Cardiac muscle cell (in vitro differentiated cells and primary cell): ENCODE measurements at regions not wholly inside any gene's neighbourhood (a gene's known extent, or its start where the extent isn't known, plus 50 kb on each side); places are given as distances from the start of the nearest gene placed in this dataset.

Experiments used
- DNase-seq, 2 donors: peaks; one replicate each; pipeline versions ENCODE4 v3.0.0 to v3.0.0-alpha.2; 2010 to 2017; ENCODE audit warnings: low read depth in 1 of 2, low spot score in 1 of 2
- H3K27ac ChIP-seq: fragments of 200-600 bp; sonication (generic); 2 replicates; pipeline ENCODE4 v1.5.1; 2016
- H3K27me3 ChIP-seq: fragments of 200-600 bp; sonication (generic); 2 replicates; pipeline ENCODE4 v1.6.0; 2016; ENCODE audit warnings: control low read depth
- H3K36me3 ChIP-seq: fragments of 200-600 bp; sonication (generic); 2 replicates; pipeline ENCODE4 v1.5.1; 2016; ENCODE audit warnings: control low read depth
- H3K4me1 ChIP-seq: fragments of 200-600 bp; sonication (generic); 2 replicates; pipeline ENCODE4 v1.8.1; 2017; ENCODE audit warnings: low read depth, mild to moderate bottlenecking, mixed run types
- H3K4me3 ChIP-seq: fragments of 200-600 bp; sonication (generic); 2 replicates; pipeline ENCODE4 v1.5.1; 2016; ENCODE audit warnings: mild to moderate bottlenecking
- H3K9me3 ChIP-seq: fragments of 200-600 bp; sonication (generic); 2 replicates; pipeline ENCODE4 v1.5.1; 2017; ENCODE audit warnings: low read depth, mild to moderate bottlenecking, control low read depth
- CTCF ChIP-seq: IDR thresholded peaks from 2 replicates; pipeline ENCODE4 v1.5.1; 2012; ENCODE audit warnings: low read depth, mild to moderate bottlenecking, low read length

DNA sequence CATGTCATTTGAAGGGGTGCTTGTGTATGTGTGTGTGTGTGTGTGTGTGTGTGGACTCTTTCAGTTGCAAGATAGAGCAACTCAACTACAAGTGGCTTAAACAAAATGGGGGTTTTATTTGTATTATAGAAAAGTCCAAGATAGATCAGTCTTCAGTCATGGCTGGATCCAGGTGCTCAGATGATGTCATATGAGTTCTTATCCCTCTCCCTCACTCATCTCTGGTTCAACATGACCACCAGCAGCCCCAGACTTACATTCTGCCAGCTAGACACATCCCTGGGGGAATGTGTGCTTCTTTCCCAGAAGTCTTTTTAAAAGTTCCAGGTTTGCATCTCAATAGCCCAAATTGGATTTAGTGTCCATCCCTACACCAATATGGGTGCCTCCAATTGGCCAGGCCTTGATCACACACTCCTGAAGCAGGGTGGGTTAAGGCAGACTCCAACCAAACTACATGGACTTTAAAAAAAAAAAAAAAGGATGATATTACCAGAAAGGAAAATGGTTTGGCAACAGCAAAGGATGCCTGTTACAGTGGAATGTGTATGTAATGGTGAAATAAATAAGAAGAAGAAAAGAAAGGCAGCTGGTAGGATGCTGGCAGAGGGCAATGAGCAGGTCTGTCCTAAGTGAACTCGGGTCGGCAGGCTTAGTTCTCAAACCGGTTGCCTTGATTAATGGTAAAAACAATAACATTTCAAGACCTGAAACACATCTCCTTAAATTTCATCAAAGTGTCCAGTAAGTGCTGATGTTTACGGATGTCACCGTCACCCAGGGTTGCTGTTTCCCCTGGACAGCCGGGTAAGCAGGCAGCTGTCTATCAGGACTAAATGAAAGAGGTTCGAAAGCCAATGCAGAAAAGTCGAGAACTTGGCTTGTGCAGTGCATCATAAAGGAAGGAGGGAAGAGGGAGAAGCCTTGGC is 107.7 kb downstream of the SMIM20 start:
- Histone ChIP-seq H3K9me3 (no peaks in the 10 kb centered on the region), H3K27ac (no peak overlapping the region), H3K4me1 (no peaks in the 10 kb centered on the region), H3K27me3 (no peaks in the 10 kb centered on the region), H3K36me3 (no peaks in the 10 kb centered on the region), H3K4me3 (no peak overlapping the region)
- DNase-seq, result no peak
- no peak for TF ChIP-seq CTCF

DNA sequence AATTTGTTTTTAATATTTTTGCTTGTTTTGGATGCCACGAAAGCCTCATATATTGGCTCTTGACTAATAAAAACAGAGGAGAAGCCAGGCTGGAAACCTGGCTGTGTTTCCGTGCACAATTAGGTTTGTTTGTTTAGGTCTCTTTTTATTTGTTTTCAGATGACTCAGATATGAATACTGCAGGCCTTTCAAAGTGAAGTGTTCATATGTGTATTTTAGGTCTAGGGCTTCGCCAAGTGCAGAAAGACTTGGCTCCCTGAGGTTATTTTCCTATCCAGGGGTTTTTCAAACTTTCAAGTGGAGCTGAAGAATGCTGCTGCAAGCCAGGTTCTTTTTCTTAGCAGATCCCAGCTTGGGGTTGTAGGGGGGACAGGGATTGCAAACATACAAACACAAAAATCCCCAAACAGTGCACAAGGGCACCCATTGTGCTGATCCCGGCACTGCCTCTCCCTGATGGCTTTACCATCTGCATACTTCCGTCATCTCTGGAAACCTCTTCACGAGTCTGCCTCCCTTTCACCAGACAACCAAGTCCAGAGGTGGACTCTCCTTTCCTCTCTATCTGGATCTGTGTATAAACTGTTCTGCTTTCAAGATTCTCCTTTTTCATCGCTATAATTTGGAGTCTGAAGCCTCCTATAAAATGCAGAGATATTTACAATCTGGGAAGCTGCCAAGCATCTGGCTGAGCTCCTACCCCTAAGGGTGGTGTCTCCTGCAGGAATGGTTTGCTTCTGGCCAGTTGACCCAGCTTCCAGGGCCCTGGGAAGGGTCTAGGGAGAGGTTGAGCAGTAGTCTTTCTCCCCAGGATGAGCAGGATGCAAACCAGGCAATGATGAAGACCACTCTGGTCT is 108.6 kb downstream of the SMIM20 start:
- Histone ChIP-seq H3K4me1 (no peaks in the 10 kb centered on the region), H3K27ac (no peak overlapping the region), H3K9me3 (no peaks in the 10 kb centered on the region), H3K4me3 (no peak overlapping the region), H3K27me3 (no peaks in the 10 kb centered on the region), H3K36me3 (no peaks in the 10 kb centered on the region)
- TF ChIP-seq CTCF, result no peak
- no peak for DNase-seq

GRCh38 chr4:26023203-26023972 is 109.4 kb downstream of the SMIM20 start:
- no peaks in the 10 kb centered on the region for H3K36me3 ChIP-seq
- DNase-seq, result no peak
- no peaks in the 10 kb centered on the region for H3K9me3 ChIP-seq
- peaks cover 4% of the 10 kb centered on the region for H3K27me3 ChIP-seq
- H3K4me3 ChIP-seq, result no peak overlapping the region
- no peak overlapping the region for H3K27ac ChIP-seq
- no peaks in the 10 kb centered on the region for H3K4me1 ChIP-seq
- no peak for TF ChIP-seq CTCF

- no peak for DNase-seq
- Histone ChIP-seq H3K27me3 (peaks cover 7% of the 10 kb centered on the region), H3K27ac (no peak overlapping the region), H3K4me1 (no peaks in the 10 kb centered on the region), H3K36me3 (no peaks in the 10 kb centered on the region), H3K9me3 (no peaks in the 10 kb centered on the region), H3K4me3 (no peak overlapping the region)
- TF ChIP-seq CTCF, result no peak
Measured at GRCh38 chr4:26024079-26024478, 110.1 kb downstream of the SMIM20 start.

GRCh38 chr4:26028133-26028792 is 114.2 kb downstream of the SMIM20 start:
- peaks cover 19% of the 10 kb centered on the region for H3K27me3 ChIP-seq
- DNase-seq, result no peak
- H3K4me1 ChIP-seq, result no peaks in the 10 kb centered on the region
- H3K27ac ChIP-seq, result no peak overlapping the region
- no peaks in the 10 kb centered on the region for H3K36me3 ChIP-seq
- TF ChIP-seq CTCF, result no peak
- H3K4me3 ChIP-seq, result no peak overlapping the region
- H3K9me3 ChIP-seq, result no peaks in the 10 kb centered on the region
